Central memory CD8-positive, alpha-beta T cell (primary cell): ENCODE measurements at regions not wholly inside any gene's neighbourhood (a gene's known extent, or its start where the extent isn't known, plus 50 kb on each side); places are given as distances from the start of the nearest gene placed in this dataset.

Experiments used
- ATAC-seq: fragments of 150-1000 bp; cut with Tn5 transposase; replicated peaks from 2 replicates; pipeline ENCODE4 v1.10.0; 2022; ENCODE audit warnings: mild to moderate bottlenecking, moderate FRiP score, moderate number of reproducible peaks; ENCODE audit not compliant: poor library complexity, severe bottlenecking; ENCODE audit errors: extremely low read depth
- DNase-seq, 2 donors: peaks; one replicate each; pipeline ENCODE4 v3.0.0; 2021; ENCODE audit warnings: low spot score in 2 of 2
- H3K27ac Mint-ChIP-seq: one replicate; pipeline ENCODE4 v1.8.0; 2022; ENCODE audit warnings: low read depth, mild to moderate bottlenecking, moderate library complexity, mixed read lengths
- H3K27me3 Mint-ChIP-seq: one replicate; pipeline ENCODE4 v1.8.0; 2022; ENCODE audit warnings: mixed read lengths
- H3K36me3 Mint-ChIP-seq: one replicate; pipeline ENCODE4 v1.8.0; 2022; ENCODE audit warnings: mild to moderate bottlenecking, moderate library complexity, mixed read lengths; ENCODE audit not compliant: insufficient read depth
- H3K4me1 Mint-ChIP-seq: one replicate; pipeline ENCODE4 v1.8.0; 2022; ENCODE audit warnings: mixed read lengths
- H3K4me3 Mint-ChIP-seq: one replicate; pipeline ENCODE4 v1.8.0; 2022; ENCODE audit warnings: mild to moderate bottlenecking, moderate library complexity, mixed read lengths
- H3K9me3 Mint-ChIP-seq: one replicate; pipeline ENCODE4 v1.8.0; 2022; ENCODE audit warnings: mixed read lengths

GRCh38 chr11:119539583-119539982 is 116.6 kb upstream of the THY1 start:
- no peaks in the 10 kb centered on the region for H3K36me3 Mint-ChIP-seq
- ATAC-seq (no peak), DNase-seq (no peak)
- H3K4me3 Mint-ChIP-seq: no peak overlapping the region
- H3K27ac Mint-ChIP-seq: no peak overlapping the region
- no peaks in the 10 kb centered on the region for H3K9me3 Mint-ChIP-seq
- peaks cover 63% of the 10 kb centered on the region for H3K27me3 Mint-ChIP-seq
- H3K4me1 Mint-ChIP-seq: no peaks in the 10 kb centered on the region

GRCh38 chr11:119538753-119539152 is 115.8 kb upstream of the THY1 start:
- peaks cover 4% of the 10 kb centered on the region for H3K4me1 Mint-ChIP-seq
- DNase-seq: no peak
- peaks cover 69% of the 10 kb centered on the region for H3K27me3 Mint-ChIP-seq
- H3K36me3 Mint-ChIP-seq: no peaks in the 10 kb centered on the region
- no peaks in the 10 kb centered on the region for H3K9me3 Mint-ChIP-seq
- H3K4me3 Mint-ChIP-seq: no peak overlapping the region
- no peak overlapping the region for H3K27ac Mint-ChIP-seq
- no peak for ATAC-seq

- Mint-ChIP-seq H3K9me3 (no peaks in the 10 kb centered on the region), H3K36me3 (no peaks in the 10 kb centered on the region), H3K4me1 (peaks cover 5% of the 10 kb centered on the region), H3K27me3 (peaks cover 81% of the 10 kb centered on the region), H3K4me3 (no peak overlapping the region), H3K27ac (no peak overlapping the region)
- ATAC-seq (no peak), DNase-seq (no peak)
These were observed 114.6 kb upstream of the THY1 start for GRCh38 chr11:119537306-119538253.

GRCh38 chr11:119536801-119537200 is 113.8 kb upstream of the THY1 start:
- ATAC-seq: no peak
- H3K36me3 Mint-ChIP-seq: no peaks in the 10 kb centered on the region
- no peak overlapping the region for H3K4me3 Mint-ChIP-seq
- no peaks in the 10 kb centered on the region for H3K9me3 Mint-ChIP-seq
- H3K27me3 Mint-ChIP-seq: peaks cover 85% of the 10 kb centered on the region
- DNase-seq: no peak
- peaks cover 5% of the 10 kb centered on the region for H3K4me1 Mint-ChIP-seq
- no peak overlapping the region for H3K27ac Mint-ChIP-seq

GRCh38 chr11:119533921-119534736 is 111.2 kb upstream of the THY1 start:
- peak; percentile 24 for ATAC-seq
- Mint-ChIP-seq H3K9me3 (no peaks in the 10 kb centered on the region), H3K27me3 (peaks cover 80% of the 10 kb centered on the region), H3K36me3 (no peaks in the 10 kb centered on the region), H3K4me3 (no peak overlapping the region), H3K4me1 (peaks cover 5% of the 10 kb centered on the region), H3K27ac (no peak overlapping the region)
- no peak for DNase-seq

- ATAC-seq: no peak
These were observed 110.5 kb upstream of the THY1 start for GRCh38 chr11:119533462-119533861.

GRCh38 chr11:119532551-119532950 is 109.6 kb upstream of the THY1 start:
- no peaks in the 10 kb centered on the region for H3K36me3 Mint-ChIP-seq
- peaks cover 75% of the 10 kb centered on the region for H3K27me3 Mint-ChIP-seq
- DNase-seq (no peak), ATAC-seq (no peak)
- H3K27ac Mint-ChIP-seq: no peak overlapping the region
- no peak overlapping the region for H3K4me3 Mint-ChIP-seq
- H3K4me1 Mint-ChIP-seq: peaks cover 5% of the 10 kb centered on the region
- H3K9me3 Mint-ChIP-seq: no peaks in the 10 kb centered on the region

More at GRCh38 chr11:119533462-119533861, 110.5 kb upstream of the THY1 start:
- H3K4me1 Mint-ChIP-seq: peaks cover 5% of the 10 kb centered on the region
- DNase-seq: no peak
- no peak overlapping the region for H3K4me3 Mint-ChIP-seq
- H3K27ac Mint-ChIP-seq: no peak overlapping the region
- no peaks in the 10 kb centered on the region for H3K9me3 Mint-ChIP-seq
- peaks cover 79% of the 10 kb centered on the region for H3K27me3 Mint-ChIP-seq
- no peaks in the 10 kb centered on the region for H3K36me3 Mint-ChIP-seq

GRCh38 chr11:119531623-119532022 is 108.7 kb upstream of the THY1 start:
- DNase-seq: no peak
- no peak for ATAC-seq
- H3K27me3 Mint-ChIP-seq: peaks cover 66% of the 10 kb centered on the region
- H3K9me3 Mint-ChIP-seq: no peaks in the 10 kb centered on the region
- H3K4me3 Mint-ChIP-seq: no peak overlapping the region
- H3K36me3 Mint-ChIP-seq: no peaks in the 10 kb centered on the region
- peaks cover 5% of the 10 kb centered on the region for H3K4me1 Mint-ChIP-seq
- no peak overlapping the region for H3K27ac Mint-ChIP-seq

GRCh38 chr11:119531056-119531455 is 108.1 kb upstream of the THY1 start:
- H3K4me3 Mint-ChIP-seq: no peak overlapping the region
- peaks cover 62% of the 10 kb centered on the region for H3K27me3 Mint-ChIP-seq
- H3K9me3 Mint-ChIP-seq: no peaks in the 10 kb centered on the region

GRCh38 chr11:119530509-119530908 is 107.5 kb upstream of the THY1 start:
- Mint-ChIP-seq H3K27ac (no peak overlapping the region), H3K4me3 (no peak overlapping the region), H3K27me3 (peaks cover 62% of the 10 kb centered on the region), H3K36me3 (no peaks in the 10 kb centered on the region), H3K4me1 (peaks cover 5% of the 10 kb centered on the region), H3K9me3 (no peaks in the 10 kb centered on the region)
- DNase-seq: no peak
- ATAC-seq: no peak

More at GRCh38 chr11:119531056-119531455, 108.1 kb upstream of the THY1 start:
- no peak overlapping the region for H3K27ac Mint-ChIP-seq
- ATAC-seq (no peak), DNase-seq (no peak)
- H3K4me1 Mint-ChIP-seq: peaks cover 5% of the 10 kb centered on the region
- no peaks in the 10 kb centered on the region for H3K36me3 Mint-ChIP-seq

GRCh38 chr11:119529936-119530335 is 107.0 kb upstream of the THY1 start:
- H3K36me3 Mint-ChIP-seq: no peaks in the 10 kb centered on the region
- H3K4me3 Mint-ChIP-seq: no peak overlapping the region
- H3K27ac Mint-ChIP-seq: no peak overlapping the region
- H3K27me3 Mint-ChIP-seq: peaks cover 62% of the 10 kb centered on the region
- ATAC-seq (no peak), DNase-seq (no peak)
- H3K9me3 Mint-ChIP-seq: no peaks in the 10 kb centered on the region
- H3K4me1 Mint-ChIP-seq: peaks cover 5% of the 10 kb centered on the region

- Mint-ChIP-seq H3K9me3 (no peaks in the 10 kb centered on the region), H3K27ac (no peak overlapping the region), H3K27me3 (peaks cover 67% of the 10 kb centered on the region), H3K4me3 (no peak overlapping the region), H3K4me1 (peaks cover 5% of the 10 kb centered on the region), H3K36me3 (no peaks in the 10 kb centered on the region)
- DNase-seq (no peak), ATAC-seq (no peak)
These were observed 106.3 kb upstream of the THY1 start for GRCh38 chr11:119529063-119529845.
